Peyer's patch (tissue), 4 donors: ENCODE measurements at regions not wholly inside any gene's neighbourhood (a gene's known extent, or its start where the extent isn't known, plus 50 kb on each side); places are given as distances from the start of the nearest gene placed in this dataset.

ENCODE experiments used
- CTCF ChIP-seq, 6 experiments: fragments of 450-650 bp in 4 of 6; fragments of 200-600 bp in 2 of 6; sonication (generic) in 1 of 6; IDR thresholded peaks; one replicate each; pipeline ENCODE4 v1.5.1; 2017 to 2019; ENCODE audit warnings: antibody characterized with exemption in 6 of 6, mild to moderate bottlenecking in 3 of 6, moderate library complexity in 1 of 6
- POLR2A ChIP-seq, 2 donors: fragments of 450-650 bp; IDR thresholded peaks; one replicate each; pipeline ENCODE4 v1.5.1; 2017; ENCODE audit warnings: antibody characterized with exemption in 2 of 2, mild to moderate bottlenecking in 2 of 2, moderate library complexity in 2 of 2

- TF ChIP-seq CTCF (IDR thresholded peaks at IDR 0.05) (no peak), POLR2A (IDR thresholded peaks at IDR 0.05) (no peak)
Observed at GRCh38 chr3:165389064-165389463, 192.9 kb upstream of the SLITRK3 start.
